HEK293 (cell line): ENCODE measurements at regions not wholly inside any gene's neighbourhood (a gene's known extent, or its start where the extent isn't known, plus 50 kb on each side); places are given as distances from the start of the nearest gene placed in this dataset.

Source experiments
- CTCF ChIA-PET: fragments of 350-600 bp; formaldehyde crosslinking; extraction: SDS; loops from one replicate; lab custom pipeline; 2021; ENCODE audit warnings: antibody characterized with exemption; lab: Yijun Ruan, JAX
- POLR2A ChIA-PET: fragments of 300-600 bp; formaldehyde crosslinking; extraction: SDS; loops from one replicate; lab custom pipeline; 2020; ENCODE audit warnings: antibody characterized with exemption, inconsistent platforms; lab: Yijun Ruan, JAX
- H3K27ac ChIP-seq: fragments of 200-500 bp; sonication (Bioruptor generic); 2 replicates; pipeline ENCODE4 v1.5.1; 2014; ENCODE audit warnings: low read depth, low read length, control low read depth, inconsistent platforms; ENCODE audit errors: extremely low read depth
- H3K36me3 ChIP-seq, 2 experiments: fragments of 200-500 bp in 1 of 2; sonication (Bioruptor generic) in 1 of 2; 1 replicate in 1 of 2; 2 replicates in 1 of 2; pipeline ENCODE4 v1.5.1; 2014 to 2017; ENCODE audit warnings: inconsistent platforms in 2 of 2, low read length in 2 of 2; ENCODE audit not compliant: control insufficient read depth in 2 of 2, insufficient read depth in 1 of 2
- H3K4me1 ChIP-seq: fragments of 200-500 bp; sonication (Bioruptor generic); 2 replicates; pipeline ENCODE4 v1.5.1; 2014; ENCODE audit warnings: mild to moderate bottlenecking, low read length, inconsistent platforms; ENCODE audit not compliant: control insufficient read depth, insufficient read depth
- H3K4me3 ChIP-seq: 2 replicates; pipeline ENCODE4 v1.5.1; 2011; ENCODE audit warnings: low read depth, mild to moderate bottlenecking, control low read depth, low read length, moderate library complexity
- H3K9me3 ChIP-seq: fragments of 200-500 bp; sonication (Bioruptor generic); 2 replicates; pipeline ENCODE4 v1.5.1; 2014; ENCODE audit warnings: low read depth, low read length, inconsistent platforms; ENCODE audit not compliant: control insufficient read depth, insufficient read depth
- BCL11A ChIP-seq: fragments of 450-650 bp; formaldehyde crosslinking; IDR thresholded peaks from 2 replicates; pipeline ENCODE4 v1.5.1; 2016; ENCODE audit warnings: low read depth, missing biosample characterization, missing genetic modification characterization
- EGR2 ChIP-seq: fragments of 450-650 bp; formaldehyde crosslinking; IDR thresholded peaks from 2 replicates; pipeline ENCODE4 v1.5.1; 2016; ENCODE audit warnings: low read depth, missing biosample characterization, missing genetic modification characterization
- FEZF1 ChIP-seq: fragments of 450-650 bp; formaldehyde crosslinking; IDR thresholded peaks from 2 replicates; pipeline ENCODE4 v1.5.1; 2016; ENCODE audit warnings: missing biosample characterization, missing genetic modification characterization
- HOXC10 ChIP-seq: sonication (generic); formaldehyde crosslinking; IDR thresholded peaks from 2 replicates; pipeline ENCODE4 v1.8.1; 2023; ENCODE audit warnings: mild to moderate bottlenecking, missing genetic modification reagents
- HOXD13 ChIP-seq: sonication (generic); formaldehyde crosslinking; IDR thresholded peaks from 2 replicates; pipeline ENCODE4 v1.8.0; 2022; ENCODE audit warnings: missing genetic modification reagents, borderline replicate concordance
- IKZF3 ChIP-seq: fragments of 450-650 bp; IDR thresholded peaks from 2 replicates; pipeline ENCODE4 v1.5.0; 2018; ENCODE audit warnings: missing biosample characterization, mild to moderate bottlenecking, missing genetic modification characterization, moderate library complexity
- KLF1 ChIP-seq: fragments of 450-650 bp; formaldehyde crosslinking; IDR thresholded peaks from 2 replicates; pipeline ENCODE4 v1.5.1; 2016; ENCODE audit warnings: missing biosample characterization, missing genetic modification characterization
- KLF10 ChIP-seq: fragments of 450-650 bp; IDR thresholded peaks from 2 replicates; pipeline ENCODE4 v1.5.1; 2018; ENCODE audit warnings: missing biosample characterization, mild to moderate bottlenecking, missing genetic modification characterization
- KLF7 ChIP-seq: fragments of 450-650 bp; formaldehyde crosslinking; IDR thresholded peaks from 2 replicates; pipeline ENCODE4 v1.5.1; 2016; ENCODE audit warnings: missing biosample characterization, missing genetic modification characterization, borderline replicate concordance
- MYNN ChIP-seq: fragments of 450-650 bp; formaldehyde crosslinking; IDR thresholded peaks from 2 replicates; pipeline ENCODE4 v1.5.1; 2016; ENCODE audit warnings: missing biosample characterization, missing genetic modification characterization, borderline replicate concordance
- SP7 ChIP-seq: fragments of 450-650 bp; formaldehyde crosslinking; IDR thresholded peaks from 2 replicates; pipeline ENCODE4 v1.5.1; 2016; ENCODE audit warnings: missing biosample characterization, missing genetic modification characterization
- ZBTB21 ChIP-seq: fragments of 450-650 bp; formaldehyde crosslinking; IDR thresholded peaks from 2 replicates; pipeline ENCODE4 v1.5.1; 2017; ENCODE audit warnings: missing biosample characterization, missing genetic modification characterization
- ZNF112 ChIP-seq: fragments of 450-650 bp; formaldehyde crosslinking; IDR thresholded peaks from 2 replicates; pipeline ENCODE4 v1.5.0; 2017; ENCODE audit warnings: missing biosample characterization, missing genetic modification characterization
- ZNF133 ChIP-seq: fragments of 450-650 bp; formaldehyde crosslinking; IDR thresholded peaks from 2 replicates; pipeline ENCODE4 v1.5.1; 2016; ENCODE audit warnings: missing biosample characterization, missing genetic modification characterization
- ZNF155 ChIP-seq: fragments of 450-650 bp; formaldehyde crosslinking; IDR thresholded peaks from 2 replicates; pipeline ENCODE4 v1.5.1; 2016; ENCODE audit warnings: missing biosample characterization, missing genetic modification characterization
- ZNF157 ChIP-seq: fragments of 450-650 bp; formaldehyde crosslinking; IDR thresholded peaks from 2 replicates; pipeline ENCODE4 v1.5.1; 2016; ENCODE audit warnings: missing biosample characterization, missing genetic modification characterization
- ZNF169 ChIP-seq: fragments of 450-650 bp; formaldehyde crosslinking; IDR thresholded peaks from 2 replicates; pipeline ENCODE4 v1.5.1; 2016; ENCODE audit warnings: missing biosample characterization, missing genetic modification characterization
- ZNF239 ChIP-seq: fragments of 450-650 bp; formaldehyde crosslinking; IDR thresholded peaks from 2 replicates; pipeline ENCODE4 v1.5.1; 2016; ENCODE audit warnings: missing biosample characterization, missing genetic modification characterization
- ZNF24 ChIP-seq: fragments of 450-650 bp; formaldehyde crosslinking; IDR thresholded peaks from 2 replicates; pipeline ENCODE4 v1.5.1; 2016; ENCODE audit warnings: missing biosample characterization, missing genetic modification characterization
- ZNF521 ChIP-seq: fragments of 450-650 bp; formaldehyde crosslinking; IDR thresholded peaks from 2 replicates; pipeline ENCODE4 v1.5.1; 2017; ENCODE audit warnings: missing biosample characterization, mild to moderate bottlenecking, missing genetic modification characterization
- ZNF544 ChIP-seq: fragments of 450-650 bp; formaldehyde crosslinking; IDR thresholded peaks from 2 replicates; pipeline ENCODE4 v1.5.0; 2017; ENCODE audit warnings: missing biosample characterization, missing genetic modification characterization
- ZNF549 ChIP-seq: fragments of 450-650 bp; IDR thresholded peaks from 2 replicates; pipeline ENCODE4 v1.5.1; 2018; ENCODE audit warnings: missing biosample characterization, missing genetic modification characterization, mild to moderate bottlenecking, inconsistent platforms, moderate library complexity
- ZNF571 ChIP-seq: fragments of 450-650 bp; formaldehyde crosslinking; IDR thresholded peaks from 2 replicates; pipeline ENCODE4 v1.5.0; 2017; ENCODE audit warnings: missing biosample characterization, missing genetic modification characterization
- ZNF585B ChIP-seq: fragments of 450-650 bp; formaldehyde crosslinking; IDR thresholded peaks from 2 replicates; pipeline ENCODE4 v1.5.1; 2016; ENCODE audit warnings: missing biosample characterization, missing genetic modification characterization
- ZNF626 ChIP-seq: fragments of 450-650 bp; sonication (Bioruptor Pico); formaldehyde crosslinking; IDR thresholded peaks from 2 replicates; pipeline ENCODE4 v1.5.1; 2018; ENCODE audit warnings: missing biosample characterization, missing genetic modification characterization, inconsistent platforms
- ZNF629 ChIP-seq: fragments of 450-650 bp; formaldehyde crosslinking; IDR thresholded peaks from 2 replicates; pipeline ENCODE4 v1.5.1; 2017; ENCODE audit warnings: missing biosample characterization, missing genetic modification characterization
- ZNF701 ChIP-seq: fragments of 450-650 bp; formaldehyde crosslinking; IDR thresholded peaks from 2 replicates; pipeline ENCODE4 v1.5.1; 2016; ENCODE audit warnings: missing biosample characterization, missing genetic modification characterization
- ZSCAN16 ChIP-seq: fragments of 450-650 bp; formaldehyde crosslinking; IDR thresholded peaks from 2 replicates; pipeline ENCODE4 v1.5.1; 2016; ENCODE audit warnings: missing biosample characterization, missing genetic modification characterization
- TF ChIP-seq, protein P1 (sequence below): fragments of 450-650 bp; formaldehyde crosslinking; IDR thresholded peaks from 2 replicates; pipeline ENCODE4 v1.5.1; 2016; ENCODE audit warnings: missing biosample characterization, missing genetic modification characterization
- TF ChIP-seq, protein P2 (sequence below): fragments of 450-650 bp; IDR thresholded peaks from 2 replicates; pipeline ENCODE4 v1.5.1; 2018; ENCODE audit warnings: missing biosample characterization, mild to moderate bottlenecking, missing genetic modification characterization
- TF ChIP-seq, protein P3 (sequence below): sonication (generic); formaldehyde crosslinking; IDR thresholded peaks from 2 replicates; pipeline ENCODE4 v1.8.1; 2022; ENCODE audit warnings: mild to moderate bottlenecking, moderate library complexity, missing genetic modification reagents
- TF ChIP-seq, protein P4 (sequence below): fragments of 450-650 bp; formaldehyde crosslinking; IDR thresholded peaks from 2 replicates; pipeline ENCODE4 v1.5.1; 2016; ENCODE audit warnings: missing biosample characterization, missing genetic modification characterization

DNA sequence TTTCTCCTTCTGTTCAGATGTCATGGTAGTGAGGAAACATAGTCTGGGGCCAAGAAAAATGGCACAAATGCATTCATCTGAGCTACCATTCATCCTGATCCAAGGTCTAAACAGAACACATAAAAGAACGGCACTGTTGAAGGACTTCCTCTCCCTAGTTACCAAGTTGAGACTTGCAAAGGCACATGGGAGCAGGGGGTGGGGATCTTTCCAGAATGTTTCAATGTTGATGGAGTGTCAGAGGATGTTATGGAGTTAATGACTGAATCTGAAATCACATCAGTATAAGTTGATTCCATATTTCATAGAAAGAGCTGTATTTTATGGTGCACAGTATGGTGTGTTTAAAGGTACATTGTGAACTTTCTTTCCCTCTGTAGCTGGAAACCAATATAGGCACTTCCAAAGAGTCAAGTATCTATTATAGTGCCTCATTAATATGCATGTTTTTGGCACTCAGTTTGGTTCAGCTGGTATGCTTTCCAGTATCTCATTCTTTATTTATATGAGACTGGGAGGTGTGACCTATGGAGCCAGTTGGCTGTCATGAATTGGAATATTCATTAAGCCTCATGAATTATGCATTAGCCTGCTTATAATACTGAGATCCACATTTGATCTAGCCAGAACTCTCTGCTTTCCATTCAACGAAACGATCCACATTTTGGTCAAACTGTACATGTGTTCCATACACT, 603.0 kb downstream of the NR2F1-AS1 start (continued):
- no peak for TF ChIP-seq IKZF3 (tag by site-specific recombination)
- TF ChIP-seq MYNN (tag by site-specific recombination), result no peak
- TF ChIP-seq ZNF169, result no peak
- TF ChIP-seq ZNF549 (tag by site-specific recombination), result no peak
- TF ChIP-seq KLF7 (tag by site-specific recombination), result no peak
- TF ChIP-seq, all 188 proteins: peak for 0

GRCh38 chr5:92976156-92976555, 604.9 kb downstream of the NR2F1-AS1 start:
- POLR2A ChIA-PET, result no interaction called here
- Histone ChIP-seq H3K9me3 (no peaks in the 10 kb centered on the region), H3K27ac (no peak overlapping the region)

DNA sequence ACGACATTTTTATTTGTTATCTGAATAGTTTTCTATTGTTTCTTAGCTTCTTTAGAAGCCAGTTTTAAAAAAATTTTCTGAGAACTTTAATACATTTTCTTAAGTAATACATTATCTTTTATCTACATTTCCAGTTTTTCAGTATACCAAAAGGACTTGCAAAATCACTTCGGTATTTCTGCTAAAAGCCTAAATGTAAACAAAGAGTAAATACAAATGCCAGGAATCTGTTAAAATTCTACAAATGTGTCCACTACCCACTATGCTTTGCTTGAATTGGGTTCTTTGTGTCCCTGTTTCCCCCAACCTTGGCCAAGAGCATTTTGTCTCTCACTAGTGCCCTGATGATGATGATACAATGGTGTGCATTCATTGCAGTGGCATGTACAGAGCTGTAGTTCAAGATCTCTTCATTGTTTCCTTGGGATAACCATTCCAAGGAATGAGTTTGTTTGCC, 611.2 kb downstream of the NR2F1-AS1 start:
- no peak overlapping the region for H3K27ac ChIP-seq
- TF ChIP-seq ZBTB21 (tag by site-specific recombination) (no peak), HOXC10 (CRISPR knock-in tag) (no peak), ZNF521 (tag by site-specific recombination) (no peak), IKZF3 (tag by site-specific recombination) (no peak), ZNF24 (tag by site-specific recombination) (no peak), ZNF701 (tag by site-specific recombination) (no peak), BCL11A (tag by site-specific recombination) (no peak), ZNF155 (no peak), ZNF629 (tag by site-specific recombination) (no peak), ZNF112 (tag by site-specific recombination) (no peak), FEZF1 (tag by site-specific recombination) (no peak), SP7 (no peak), ZNF157 (tag by site-specific recombination) (no peak), ZNF585B (tag by site-specific recombination) (no peak)
- TF ChIP-seq, all 188 proteins: peak for 0
- no peaks in the 10 kb centered on the region for H3K9me3 ChIP-seq
- POLR2A ChIA-PET, result no interaction called here
- no peak overlapping the region for H3K4me3 ChIP-seq
- CTCF ChIA-PET, result no interaction called here
- no peaks in the 10 kb centered on the region for H3K36me3 ChIP-seq
- no peaks in the 10 kb centered on the region for H3K4me1 ChIP-seq

More at GRCh38 chr5:92976156-92976555, 604.9 kb downstream of the NR2F1-AS1 start:
- Histone ChIP-seq H3K4me1 (no peaks in the 10 kb centered on the region), H3K36me3 (no peaks in the 10 kb centered on the region), H3K4me3 (no peak overlapping the region)
- TF ChIP-seq ZNF626, result no peak
- TF ChIP-seq, protein P1, sequence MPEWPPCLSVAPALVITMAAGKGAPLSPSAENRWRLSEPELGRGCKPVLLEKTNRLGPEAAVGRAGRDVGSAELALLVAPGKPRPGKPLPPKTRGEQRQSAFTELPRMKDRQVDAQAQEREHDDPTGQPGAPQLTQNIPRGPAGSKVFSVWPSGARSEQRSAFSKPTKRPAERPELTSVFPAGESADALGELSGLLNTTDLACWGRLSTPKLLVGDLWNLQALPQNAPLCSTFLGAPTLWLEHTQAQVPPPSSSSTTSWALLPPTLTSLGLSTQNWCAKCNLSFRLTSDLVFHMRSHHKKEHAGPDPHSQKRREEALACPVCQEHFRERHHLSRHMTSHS (tag by site-specific recombination), result no peak
- TF ChIP-seq, protein P2, sequence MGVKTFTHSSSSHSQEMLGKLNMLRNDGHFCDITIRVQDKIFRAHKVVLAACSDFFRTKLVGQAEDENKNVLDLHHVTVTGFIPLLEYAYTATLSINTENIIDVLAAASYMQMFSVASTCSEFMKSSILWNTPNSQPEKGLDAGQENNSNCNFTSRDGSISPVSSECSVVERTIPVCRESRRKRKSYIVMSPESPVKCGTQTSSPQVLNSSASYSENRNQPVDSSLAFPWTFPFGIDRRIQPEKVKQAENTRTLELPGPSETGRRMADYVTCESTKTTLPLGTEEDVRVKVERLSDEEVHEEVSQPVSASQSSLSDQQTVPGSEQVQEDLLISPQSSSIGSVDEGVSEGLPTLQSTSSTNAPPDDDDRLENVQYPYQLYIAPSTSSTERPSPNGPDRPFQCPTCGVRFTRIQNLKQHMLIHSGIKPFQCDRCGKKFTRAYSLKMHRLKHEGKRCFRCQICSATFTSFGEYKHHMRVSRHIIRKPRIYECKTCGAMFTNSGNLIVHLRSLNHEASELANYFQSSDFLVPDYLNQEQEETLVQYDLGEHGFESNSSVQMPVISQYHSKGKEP (tag by site-specific recombination), result no peak
- no peak for TF ChIP-seq ZSCAN16 (tag by site-specific recombination)
- TF ChIP-seq KLF1 (tag by site-specific recombination), result no peak
- TF ChIP-seq ZNF571 (tag by site-specific recombination), result no peak
- no peak for TF ChIP-seq ZNF239 (tag by site-specific recombination)
- TF ChIP-seq HOXD13 (CRISPR knock-in tag), result no peak
- TF ChIP-seq, protein P3, sequence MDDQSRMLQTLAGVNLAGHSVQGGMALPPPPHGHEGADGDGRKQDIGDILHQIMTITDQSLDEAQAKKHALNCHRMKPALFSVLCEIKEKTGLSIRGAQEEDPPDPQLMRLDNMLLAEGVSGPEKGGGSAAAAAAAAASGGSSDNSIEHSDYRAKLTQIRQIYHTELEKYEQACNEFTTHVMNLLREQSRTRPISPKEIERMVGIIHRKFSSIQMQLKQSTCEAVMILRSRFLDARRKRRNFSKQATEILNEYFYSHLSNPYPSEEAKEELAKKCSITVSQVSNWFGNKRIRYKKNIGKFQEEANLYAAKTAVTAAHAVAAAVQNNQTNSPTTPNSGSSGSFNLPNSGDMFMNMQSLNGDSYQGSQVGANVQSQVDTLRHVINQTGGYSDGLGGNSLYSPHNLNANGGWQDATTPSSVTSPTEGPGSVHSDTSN, result no peak
- no peak for TF ChIP-seq ZNF133
- TF ChIP-seq ZNF585B (tag by site-specific recombination), result no peak
- no peak for TF ChIP-seq KLF10 (tag by site-specific recombination)
- TF ChIP-seq ZNF544 (tag by site-specific recombination), result no peak
- TF ChIP-seq EGR2 (tag by site-specific recombination), result no peak
- TF ChIP-seq, protein P4, sequence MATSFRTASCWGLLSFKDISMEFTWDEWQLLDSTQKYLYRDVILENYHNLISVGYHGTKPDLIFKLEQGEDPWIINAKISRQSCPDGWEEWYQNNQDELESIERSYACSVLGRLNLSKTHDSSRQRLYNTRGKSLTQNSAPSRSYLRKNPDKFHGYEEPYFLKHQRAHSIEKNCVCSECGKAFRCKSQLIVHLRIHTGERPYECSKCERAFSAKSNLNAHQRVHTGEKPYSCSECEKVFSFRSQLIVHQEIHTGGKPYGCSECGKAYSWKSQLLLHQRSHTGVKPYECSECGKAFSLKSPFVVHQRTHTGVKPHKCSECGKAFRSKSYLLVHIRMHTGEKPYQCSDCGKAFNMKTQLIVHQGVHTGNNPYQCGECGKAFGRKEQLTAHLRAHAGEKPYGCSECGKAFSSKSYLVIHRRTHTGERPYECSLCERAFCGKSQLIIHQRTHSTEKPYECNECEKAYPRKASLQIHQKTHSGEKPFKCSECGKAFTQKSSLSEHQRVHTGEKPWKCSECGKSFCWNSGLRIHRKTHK (tag by site-specific recombination), result no peak
- CTCF ChIA-PET, result interaction anchor here (0.7 kb wide), 1 partner anchor 211 kb away, joined by 3 read pairs; no protein-coding TSS in a partner anchor
